ENCODE measurements at regions not wholly inside any gene's neighbourhood (a gene's known extent, or its start where the extent isn't known, plus 50 kb on each side); places are given as distances from the start of the nearest gene placed in this dataset.

DNA sequence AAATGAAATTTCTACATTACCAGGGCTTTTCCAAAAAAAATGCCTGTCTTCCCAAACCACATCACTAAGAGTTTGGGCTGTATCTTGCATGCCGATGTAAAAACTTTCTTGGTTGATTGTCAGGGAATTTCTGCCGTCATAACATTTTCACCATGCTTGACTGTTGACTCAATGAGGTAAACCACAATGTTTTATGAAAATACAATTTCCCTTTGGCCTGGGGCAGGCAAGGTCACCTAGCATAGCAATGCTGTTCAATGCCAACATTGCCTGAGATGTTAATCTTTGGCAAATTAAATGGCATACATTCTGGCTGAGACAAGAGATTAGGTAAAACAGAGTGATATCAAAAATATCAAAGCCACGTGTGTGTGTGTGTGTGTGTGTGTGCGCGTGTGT is 137.1 kb upstream of the TBL1X start:
- TF ChIP-seq, protein P1, sequence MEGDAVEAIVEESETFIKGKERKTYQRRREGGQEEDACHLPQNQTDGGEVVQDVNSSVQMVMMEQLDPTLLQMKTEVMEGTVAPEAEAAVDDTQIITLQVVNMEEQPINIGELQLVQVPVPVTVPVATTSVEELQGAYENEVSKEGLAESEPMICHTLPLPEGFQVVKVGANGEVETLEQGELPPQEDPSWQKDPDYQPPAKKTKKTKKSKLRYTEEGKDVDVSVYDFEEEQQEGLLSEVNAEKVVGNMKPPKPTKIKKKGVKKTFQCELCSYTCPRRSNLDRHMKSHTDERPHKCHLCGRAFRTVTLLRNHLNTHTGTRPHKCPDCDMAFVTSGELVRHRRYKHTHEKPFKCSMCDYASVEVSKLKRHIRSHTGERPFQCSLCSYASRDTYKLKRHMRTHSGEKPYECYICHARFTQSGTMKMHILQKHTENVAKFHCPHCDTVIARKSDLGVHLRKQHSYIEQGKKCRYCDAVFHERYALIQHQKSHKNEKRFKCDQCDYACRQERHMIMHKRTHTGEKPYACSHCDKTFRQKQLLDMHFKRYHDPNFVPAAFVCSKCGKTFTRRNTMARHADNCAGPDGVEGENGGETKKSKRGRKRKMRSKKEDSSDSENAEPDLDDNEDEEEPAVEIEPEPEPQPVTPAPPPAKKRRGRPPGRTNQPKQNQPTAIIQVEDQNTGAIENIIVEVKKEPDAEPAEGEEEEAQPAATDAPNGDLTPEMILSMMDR (IDR thresholded peaks at IDR 0.05), result no peak
- no peak for TF ChIP-seq POLR2A (IDR thresholded peaks at IDR 0.05)
